Motor neuron (in vitro differentiated cells): ENCODE measurements at regions not wholly inside any gene's neighbourhood (a gene's known extent, or its start where the extent isn't known, plus 50 kb on each side); places are given as distances from the start of the nearest gene placed in this dataset.

Experiments
- ATAC-seq, 8 experiments: fragments of 200-7000 bp; cut with Tn5 transposase; replicated peaks in 6 of 8; 2 replicates each; pipeline ENCODE4 v1.8.0; 2021; ENCODE audit warnings: mild to moderate bottlenecking in 8 of 8, moderate library complexity in 8 of 8
- H3K27ac ChIP-seq, 2 donors: fragments of 250-450 bp; sonication (Bioruptor Pico); 2 replicates each; pipeline ENCODE4 v1.9.0; 2021; ENCODE audit warnings: antibody characterized with exemption in 2 of 2, mild to moderate bottlenecking in 2 of 2, moderate library complexity in 1 of 2
- H3K4me1 ChIP-seq, 2 donors: fragments of 250-450 bp; sonication (Bioruptor Pico); replicated peaks in 1 of 2; 2 replicates each; pipeline ENCODE4 v1.6.1; 2021; ENCODE audit warnings: antibody characterized with exemption in 2 of 2, mild to moderate bottlenecking in 2 of 2, moderate library complexity in 1 of 2
- H3K4me3 ChIP-seq, 5 donors: fragments of 250-450 bp; sonication (Bioruptor Pico); 2 replicates each; pipeline ENCODE4 v1.9.0; 2021; ENCODE audit warnings: antibody characterized with exemption in 5 of 5, mild to moderate bottlenecking in 5 of 5, moderate library complexity in 4 of 5
- WGBS, 10 experiments: fragments of 450-650 bp; shearing (Covaris generic); methylation state at CpG; one replicate each; pipeline ENCODE4 v1.0.0; 2022; 5-methylcytosine and 5-hydroxymethylcytosine counted together
- in situ Hi-C, 9 experiments: fragments of 400-800 bp; cut with MboI; loops; one replicate each; pipeline ENCODE4 v1.15.0; 2021; ENCODE audit warnings: low sequenced_read_pairs in 9 of 9, low pct_unique_long_range_greater_than_20kb in 2 of 9; ENCODE audit not compliant: unreplicated experiment in 9 of 9

- Histone ChIP-seq H3K4me3 (no peak overlapping the region), H3K4me1 (peaks cover 27 to 28% of the 10 kb centered on the region in 2 donors), H3K27ac (peak overlapping the region in 1 of 2 donors; percentile 72)
- peak in 1 of 8 experiments; percentile 7 for ATAC-seq
- WGBS, 10 experiments = 0 to 20% (median 14%) methylated on average over 1 of the region's 1 CpG; no CpG with 5 or more reads in 3 of the 10 experiments
- in situ Hi-C loops = no loop called here
Measured at GRCh38 chr4:84050015-84050414, 449.1 kb downstream of the NKX6-1 start.

- no peak for ATAC-seq
- peaks cover 17 to 19% of the 10 kb centered on the region in 2 donors for H3K4me1 ChIP-seq
- in situ Hi-C loops = no loop called here
- H3K4me3 ChIP-seq = no peak overlapping the region
- H3K27ac ChIP-seq = no peak overlapping the region
- WGBS, 10 experiments = 31 to 100% (median 94%) methylated on average over 2 to 5 of the region's 5 CpGs
Measured at GRCh38 chr4:84046551-84046950, 452.5 kb downstream of the NKX6-1 start.

- in situ Hi-C loops = no loop called here
- H3K27ac ChIP-seq = no peak overlapping the region
- no peak overlapping the region for H3K4me3 ChIP-seq
- H3K4me1 ChIP-seq = no peaks in the 10 kb centered on the region
- ATAC-seq = no peak
- WGBS, 10 experiments = 12 to 93% (median 80%) methylated on average over 1 to 3 of the region's 3 CpGs; no CpG with 5 or more reads in 1 of the 10 experiments
Measured at GRCh38 chr4:84041426-84041825, 457.7 kb downstream of the NKX6-1 start.

GRCh38 chr4:84035568-84035967 is 463.5 kb downstream of the NKX6-1 start:
- Histone ChIP-seq H3K27ac (no peak overlapping the region), H3K4me1 (no peaks in the 10 kb centered on the region), H3K4me3 (no peak overlapping the region)
- in situ Hi-C loops = no loop called here
- WGBS, 10 experiments = 8 to 100% (median 85%) methylated on average over 1 to 4 of the region's 4 CpGs
- peak in 3 of 8 experiments; percentile 55 to 86 (median 56) for ATAC-seq

- no peak overlapping the region for H3K4me3 ChIP-seq
- no peaks in the 10 kb centered on the region for H3K4me1 ChIP-seq
- H3K27ac ChIP-seq = no peak overlapping the region
- 6 to 80% (median 64%) methylated on average over 1 to 2 of the region's 2 CpGs; no CpG with 5 or more reads in 4 of the 10 experiments for WGBS, 10 experiments
- in situ Hi-C loops = no loop called here
- no peak for ATAC-seq
Measured at GRCh38 chr4:84032372-84032771, 466.7 kb downstream of the NKX6-1 start.

GRCh38 chr4:84031401-84031800 is 467.7 kb downstream of the NKX6-1 start:
- H3K4me1 ChIP-seq = no peaks in the 10 kb centered on the region
- in situ Hi-C loops = no loop called here
- no peak overlapping the region for H3K4me3 ChIP-seq
- 0 to 100% (median 70%) methylated on average over 1 to 4 of the region's 4 CpGs; no CpG with 5 or more reads in 1 of the 10 experiments for WGBS, 10 experiments
- ATAC-seq = no peak
- H3K27ac ChIP-seq = no peak overlapping the region

GRCh38 chr4:84028340-84028739 is 470.8 kb downstream of the NKX6-1 start:
- ATAC-seq = peak in 1 of 8 experiments; percentile 65
- in situ Hi-C loops = no loop called here
- WGBS, 10 experiments = 0 to 100% (median 85%) methylated on average over 1 to 2 of the region's 2 CpGs; no CpG with 5 or more reads in 5 of the 10 experiments

GRCh38 chr4:84024405-84024804 is 474.7 kb downstream of the NKX6-1 start:
- Histone ChIP-seq H3K27ac (no peak overlapping the region), H3K4me1 (peaks cover 18 to 27% of the 10 kb centered on the region in 2 donors), H3K4me3 (no peak overlapping the region)
- in situ Hi-C loops = no loop called here
- 0 to 100% (median 50%) methylated on average over 1 to 2 of the region's 2 CpGs; no CpG with 5 or more reads in 4 of the 10 experiments for WGBS, 10 experiments
- no peak for ATAC-seq

More at GRCh38 chr4:84028340-84028739, 470.8 kb downstream of the NKX6-1 start:
- Histone ChIP-seq H3K4me1 (peaks cover 0 to 2% of the 10 kb centered on the region in 2 donors), H3K27ac (no peak overlapping the region), H3K4me3 (no peak overlapping the region)

- WGBS, 10 experiments = 7 to 81% (median 74%) methylated on average over 1 to 5 of the region's 5 CpGs; no CpG with 5 or more reads in 2 of the 10 experiments
- Histone ChIP-seq H3K4me1 (peaks cover 18 to 27% of the 10 kb centered on the region in 2 donors), H3K4me3 (no peak overlapping the region), H3K27ac (no peak overlapping the region)
- peak in 5 of 8 experiments; percentile 48 to 62 (median 54) for ATAC-seq
- in situ Hi-C loops = no loop called here
Measured at GRCh38 chr4:84022564-84022963, 476.5 kb downstream of the NKX6-1 start.

- no peak overlapping the region for H3K4me3 ChIP-seq
- H3K27ac ChIP-seq = no peak overlapping the region
- in situ Hi-C loops = no loop called here
- WGBS, 10 experiments = 0 to 100% (median 92%) methylated on average over 1 to 2 of the region's 2 CpGs
- H3K4me1 ChIP-seq = peaks cover 20 to 27% of the 10 kb centered on the region in 2 donors
- ATAC-seq = no peak
Measured at GRCh38 chr4:84019626-84020025, 479.5 kb downstream of the NKX6-1 start.

GRCh38 chr4:84003046-84003445 is 467.1 kb downstream of the GPAT3 start:
- ATAC-seq = peak in 3 of 8 experiments; percentile 50 to 78 (median 60)
- in situ Hi-C loops = no loop called here
- 8 to 89% (median 43%) methylated on average over 1 to 2 of the region's 2 CpGs; no CpG with 5 or more reads in 1 of the 10 experiments for WGBS, 10 experiments

GRCh38 chr4:84001876-84002569 is 466.1 kb downstream of the GPAT3 start:
- peaks cover 16 to 25% of the 10 kb centered on the region in 2 donors for H3K4me1 ChIP-seq
- WGBS, 10 experiments = 25 to 100% (median 50%) methylated on average over 1 to 2 of the region's 2 CpGs; no CpG with 5 or more reads in 2 of the 10 experiments
- in situ Hi-C loops = no loop called here
- no peak overlapping the region for H3K4me3 ChIP-seq
- peak in 5 of 8 experiments; percentile 72 to 82 (median 77) for ATAC-seq
- H3K27ac ChIP-seq = peak overlapping the region in 1 of 2 donors; percentile 0

More at GRCh38 chr4:84003046-84003445, 467.1 kb downstream of the GPAT3 start:
- Histone ChIP-seq H3K4me1 (peaks cover 16 to 25% of the 10 kb centered on the region in 2 donors), H3K4me3 (no peak overlapping the region), H3K27ac (peak overlapping the region in 1 of 2 donors; percentile 59)

- in situ Hi-C loops = no loop called here
- 0 to 52% (median 40%) methylated on average over 1 to 3 of the region's 3 CpGs; no CpG with 5 or more reads in 1 of the 10 experiments for WGBS, 10 experiments
- no peak for ATAC-seq
- no peak overlapping the region for H3K4me3 ChIP-seq
- H3K4me1 ChIP-seq = peaks cover 8 to 9% of the 10 kb centered on the region in 2 donors
- no peak overlapping the region for H3K27ac ChIP-seq
Measured at GRCh38 chr4:83996254-83996653, 460.3 kb downstream of the GPAT3 start.
